ENCODE measurements at regions not wholly inside any gene's neighbourhood (a gene's known extent, or its start where the extent isn't known, plus 50 kb on each side); places are given as distances from the start of the nearest gene placed in this dataset.

DNA sequence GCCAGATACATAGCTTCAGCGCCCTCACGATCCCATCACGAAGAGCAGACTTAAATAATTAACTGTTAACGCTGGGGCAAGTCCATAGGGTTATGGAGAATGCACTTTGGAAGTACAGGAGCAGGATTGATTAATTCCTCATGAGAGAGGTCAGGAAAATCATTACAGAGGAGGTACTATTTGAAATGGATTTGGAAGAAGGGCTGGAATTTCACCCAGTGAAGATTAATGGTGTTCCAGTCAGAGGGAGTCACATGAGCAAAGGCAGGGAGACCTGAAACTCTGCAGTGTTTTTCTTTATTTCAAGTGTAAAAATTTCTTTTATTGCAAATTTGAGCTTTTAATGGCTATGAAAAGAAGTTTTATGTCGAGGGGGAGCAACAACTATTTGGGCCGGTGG lies 329.8 kb upstream of the GRM7 start:
- TF ChIP-seq, protein P1, sequence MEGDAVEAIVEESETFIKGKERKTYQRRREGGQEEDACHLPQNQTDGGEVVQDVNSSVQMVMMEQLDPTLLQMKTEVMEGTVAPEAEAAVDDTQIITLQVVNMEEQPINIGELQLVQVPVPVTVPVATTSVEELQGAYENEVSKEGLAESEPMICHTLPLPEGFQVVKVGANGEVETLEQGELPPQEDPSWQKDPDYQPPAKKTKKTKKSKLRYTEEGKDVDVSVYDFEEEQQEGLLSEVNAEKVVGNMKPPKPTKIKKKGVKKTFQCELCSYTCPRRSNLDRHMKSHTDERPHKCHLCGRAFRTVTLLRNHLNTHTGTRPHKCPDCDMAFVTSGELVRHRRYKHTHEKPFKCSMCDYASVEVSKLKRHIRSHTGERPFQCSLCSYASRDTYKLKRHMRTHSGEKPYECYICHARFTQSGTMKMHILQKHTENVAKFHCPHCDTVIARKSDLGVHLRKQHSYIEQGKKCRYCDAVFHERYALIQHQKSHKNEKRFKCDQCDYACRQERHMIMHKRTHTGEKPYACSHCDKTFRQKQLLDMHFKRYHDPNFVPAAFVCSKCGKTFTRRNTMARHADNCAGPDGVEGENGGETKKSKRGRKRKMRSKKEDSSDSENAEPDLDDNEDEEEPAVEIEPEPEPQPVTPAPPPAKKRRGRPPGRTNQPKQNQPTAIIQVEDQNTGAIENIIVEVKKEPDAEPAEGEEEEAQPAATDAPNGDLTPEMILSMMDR (IDR thresholded peaks at IDR 0.05; ENCODE audit: poor library complexity, severe bottlenecking), result no peak
- TF ChIP-seq REST (IDR thresholded peaks at IDR 0.05; ENCODE audit: borderline replicate concordance), result no peak
- no peak for TF ChIP-seq EZH2 (IDR thresholded peaks at IDR 0.05; ENCODE audit: borderline replicate concordance, insufficient read depth, low read length, poor library complexity, severe bottlenecking)
- TF ChIP-seq POLR2AphosphoS5 (IDR thresholded peaks at IDR 0.05), result no peak
